GM12878 (cell line): ENCODE measurements at regions not wholly inside any gene's neighbourhood (a gene's known extent, or its start where the extent isn't known, plus 50 kb on each side); places are given as distances from the start of the nearest gene placed in this dataset.

Experiments
- ATAC-seq: fragments of 200-7000 bp; cut with Tn5 transposase; 3 replicates; pipeline ENCODE4 v1.9.1; 2020; ENCODE audit warnings: mild to moderate bottlenecking, moderate library complexity
- BruUV-seq: library from RNA; stranded (reverse); fragments of 400-500 nt; replicated peaks from 2 replicates; lab custom pipeline; 2021; lab: Mats Ljungman, UMichigan
- CTCF ChIA-PET: fragments of 300-600 bp; sonication (Branson Sonifier 250); formaldehyde crosslinking; extraction: SDS; loops from one replicate; lab custom pipeline; 2021; ENCODE audit warnings: inconsistent platforms; lab: Yijun Ruan, JAX
- POLR2A ChIA-PET: fragments of 350-600 bp; formaldehyde crosslinking; extraction: SDS; loops from one replicate; lab custom pipeline; 2021; ENCODE audit warnings: inconsistent platforms; lab: Charles Lee
- RAD21 ChIA-PET: fragments of 300-600 bp; sonication (Branson Sonifier 250); formaldehyde crosslinking; loops from one replicate; lab custom pipeline; 2023; ENCODE audit warnings: antibody characterized with exemption; ENCODE audit not compliant: unreplicated experiment; lab: Charles Lee
- SMC1A ChIA-PET: fragments of 300-600 bp; sonication (Branson Sonifier 250); formaldehyde crosslinking; loops from one replicate; lab custom pipeline; 2023; ENCODE audit not compliant: unreplicated experiment, uncharacterized antibody; lab: Charles Lee
- DNase-seq: peaks from one replicate; pipeline ENCODE4 v3.0.0-alpha.2; 2011; ENCODE audit warnings: low read depth, low spot score
- FAIRE-seq: peaks from 3 replicates; lab custom pipeline; 2011; peaks lifted over from hg19 to GRCh38; lab: Jason Lieb, UNC
- H2AFZ ChIP-seq: 2 replicates; pipeline ENCODE4 v1.6.0; 2011; ENCODE audit warnings: low read depth, low read length, control low read depth; ENCODE audit not compliant: control insufficient read depth
- H3K27ac ChIP-seq: 2 replicates; pipeline ENCODE4 v1.5.1; 2011; ENCODE audit warnings: control low read depth; ENCODE audit not compliant: control insufficient read depth, insufficient read depth
- H3K27me3 ChIP-seq, 2 experiments: replicated peaks in 1 of 2; 2 replicates each; pipeline versions ENCODE4 v1.6.0 to v1.6.1; 2011; ENCODE audit warnings: low read length in 1 of 2; ENCODE audit not compliant: control insufficient read depth in 2 of 2, insufficient read depth in 2 of 2
- H3K36me3 ChIP-seq, 2 experiments: 2 replicates each; pipeline ENCODE4 v1.5.1; 2011; ENCODE audit warnings: low read length in 1 of 2; ENCODE audit not compliant: control insufficient read depth in 2 of 2, insufficient read depth in 2 of 2
- H3K4me1 ChIP-seq: 2 replicates; pipeline ENCODE4 v1.6.1; 2011; ENCODE audit warnings: mild to moderate bottlenecking, low read length, moderate library complexity, mixed read lengths; ENCODE audit not compliant: control insufficient read depth, insufficient read depth
- H3K4me2 ChIP-seq: 2 replicates; pipeline ENCODE4 v1.6.0; 2011; ENCODE audit warnings: control low read depth; ENCODE audit not compliant: control insufficient read depth, insufficient read depth
- H3K4me3 ChIP-seq: fragments of 200-600 bp; sonication (generic); 2 replicates; pipeline ENCODE4 v1.5.1; 2016
- H3K79me2 ChIP-seq: 2 replicates; pipeline ENCODE4 v1.6.0; 2011; ENCODE audit warnings: low read length; ENCODE audit not compliant: control insufficient read depth, insufficient read depth
- H3K9ac ChIP-seq: 2 replicates; pipeline ENCODE4 v1.8.0; 2011; ENCODE audit warnings: low read length, control low read depth, mixed read lengths; ENCODE audit not compliant: control insufficient read depth, insufficient read depth
- H3K9me3 ChIP-seq: replicated peaks from 3 replicates; pipeline ENCODE4 v1.5.1; 2011; ENCODE audit warnings: mild to moderate bottlenecking, low read length; ENCODE audit not compliant: control insufficient read depth, insufficient read depth
- H4K20me1 ChIP-seq: 2 replicates; pipeline ENCODE4 v1.6.0; 2011; ENCODE audit not compliant: control insufficient read depth, insufficient read depth
- BACH1 ChIP-seq: fragments of 450-650 bp; IDR thresholded peaks from 2 replicates; pipeline ENCODE4 v1.6.1; 2017; ENCODE audit warnings: mild to moderate bottlenecking, borderline replicate concordance
- CHD2 ChIP-seq: IDR thresholded peaks from 2 replicates; pipeline ENCODE4 v1.6.1; 2011; ENCODE audit warnings: low read depth, low read length, improper control_type of control experiment, borderline replicate concordance
- E2F4 ChIP-seq: IDR thresholded peaks from 2 replicates; pipeline ENCODE4 v1.6.1; 2012; ENCODE audit warnings: low read depth, low read length, improper control_type of control experiment
- E4F1 ChIP-seq: fragments of 450-650 bp; IDR thresholded peaks from 2 replicates; pipeline ENCODE4 v1.6.1; 2018; ENCODE audit warnings: borderline replicate concordance, mild to moderate bottlenecking; ENCODE audit not compliant: partially characterized antibody
- EED ChIP-seq: sonication (generic); IDR thresholded peaks from 2 replicates; pipeline ENCODE4 v1.6.1; 2016; ENCODE audit warnings: antibody characterized with exemption, low read depth
- MEF2A ChIP-seq: IDR thresholded peaks from 2 replicates; pipeline ENCODE4 v1.6.1; 2011; ENCODE audit warnings: low read depth, mild to moderate bottlenecking, low read length, moderate library complexity; ENCODE audit not compliant: insufficient read depth
- MXI1 ChIP-seq: fragments of 150-350 bp; IDR thresholded peaks from 2 replicates; pipeline ENCODE4 v1.6.1; 2011; ENCODE audit warnings: low read depth, mild to moderate bottlenecking, inconsistent platforms, low read length, improper control_type of control experiment
- MYC ChIP-seq: IDR thresholded peaks from 2 replicates; pipeline ENCODE4 v1.6.1; 2011; ENCODE audit warnings: mild to moderate bottlenecking, low read length, moderate library complexity, inconsistent platforms; ENCODE audit not compliant: insufficient read depth, insufficient replicate concordance, insufficient read length, severe bottlenecking
- NKRF ChIP-seq: fragments of 450-650 bp; conservative IDR thresholded peaks from 2 replicates; pipeline ENCODE4 v1.6.1; 2017; ENCODE audit warnings: mild to moderate bottlenecking, moderate library complexity
- NRF1 ChIP-seq: conservative IDR thresholded peaks from 2 replicates; pipeline ENCODE4 v1.6.1; 2011; ENCODE audit warnings: mild to moderate bottlenecking, low read depth, low read length, improper control_type of control experiment
- POLR2A ChIP-seq: IDR thresholded peaks from 2 replicates; pipeline ENCODE4 v1.6.1; 2011; ENCODE audit warnings: low read depth, mild to moderate bottlenecking, low read length
- POLR2AphosphoS2 ChIP-seq: IDR thresholded peaks from 2 replicates; pipeline ENCODE4 v1.6.1; 2011; ENCODE audit warnings: low read depth, mild to moderate bottlenecking, low read length, improper control_type of control experiment, moderate library complexity
- RELA ChIP-seq: fragments of 450-650 bp; IDR thresholded peaks from 2 replicates; pipeline ENCODE4 v1.8.0; 2014; ENCODE audit warnings: borderline replicate concordance; ENCODE audit not compliant: partially characterized antibody
- STAT3 ChIP-seq: IDR thresholded peaks from 2 replicates; pipeline ENCODE4 v1.6.1; 2011; ENCODE audit warnings: low read depth, low read length, improper control_type of control experiment
- TCF12 ChIP-seq: IDR thresholded peaks from 2 replicates; pipeline ENCODE4 v1.6.1; 2011; ENCODE audit warnings: low read depth, mild to moderate bottlenecking, low read length
- TCF3 ChIP-seq: IDR thresholded peaks from 2 replicates; pipeline ENCODE4 v1.6.1; 2012; ENCODE audit warnings: low read depth, mild to moderate bottlenecking, low read length, borderline replicate concordance; ENCODE audit not compliant: insufficient read depth
- YY1 ChIP-seq: IDR thresholded peaks from 2 replicates; pipeline ENCODE4 v1.6.1; 2011; ENCODE audit warnings: low read depth, mild to moderate bottlenecking, low read length
- ZZZ3 ChIP-seq: IDR thresholded peaks from 2 replicates; pipeline ENCODE4 v1.6.1; 2011; ENCODE audit warnings: low read depth; ENCODE audit not compliant: control insufficient read depth, insufficient read length
- WGBS: methylation state at CpG from one replicate; pipeline ENCODE4 v1.1.6; 2016; ENCODE audit warnings: low lambda C conversion rate; ENCODE audit not compliant: insufficient replicate concordance, insufficient coverage; ENCODE audit errors: missing lambda C conversion rate; 5-methylcytosine and 5-hydroxymethylcytosine counted together
- in situ Hi-C: fragments of 300-500 bp; cut with MboI; formaldehyde crosslinking; loops from 9 replicates; pipeline ENCODE4 v1.14.3; 2018; ENCODE audit warnings: mixed read lengths
- intact Hi-C: fragments of 100-400 bp; cut with micrococcal nuclease; formaldehyde crosslinking; loops from one replicate; pipeline ENCODE4 v1.14.2; 2022; ENCODE audit not compliant: unreplicated experiment

GRCh38 chr11:134845474-134846327, 433.7 kb upstream of the B3GAT1 start:
- no peaks in the 10 kb centered on the region for H3K4me1 ChIP-seq
- TF ChIP-seq NKRF = no peak
- TF ChIP-seq YY1 = no peak
- TF ChIP-seq POLR2A = no peak
- no peak for TF ChIP-seq STAT3
- no peak for TF ChIP-seq POLR2AphosphoS2
- TF ChIP-seq E4F1 = no peak
- no peak for TF ChIP-seq MYC
- no peak for TF ChIP-seq CHD2
- TF ChIP-seq TCF12 = no peak
- TF ChIP-seq ZZZ3 = no peak
- no peak for TF ChIP-seq EED
- TF ChIP-seq MXI1 = no peak
- no peak for TF ChIP-seq BACH1
- TF ChIP-seq RELA = no peak
- no peak for TF ChIP-seq MEF2A
- no peak for TF ChIP-seq E2F4
- no peak for TF ChIP-seq NRF1
- no peak for TF ChIP-seq TCF3
- TF ChIP-seq, all 136 proteins: peak for 0
- Histone ChIP-seq H3K79me2 (no peaks in the 10 kb centered on the region), H3K4me2 (no peak overlapping the region), H3K27me3 (peaks cover 0 to 2% of the 10 kb centered on the region in 2 experiments; a peak in 2 of 4 replicates), H2AFZ (no peak overlapping the region), H3K9me3 (no peaks in the 10 kb centered on the region), H3K4me3 (no peak overlapping the region), H3K36me3 (no peaks in the 10 kb centered on the region), H3K27ac (no peak overlapping the region), H3K9ac (no peak overlapping the region), H4K20me1 (no peaks in the 10 kb centered on the region)
- whole genome bisulfite sequencing = 20% methylated on average over 13 of the region's 13 CpGs
- DNase-seq = no peak
- ChIA-PET CTCF (interaction anchor here (0.7 kb wide), 1 partner anchor 383 kb away, joined by 3 read pairs; no protein-coding TSS in a partner anchor), SMC1A (no interaction called here), RAD21 (no interaction called here), POLR2A (no interaction called here)
- no peak for ATAC-seq
- in situ Hi-C loops = no loop called here
- intact Hi-C loops = no loop called here
- BruUV-seq = no TSS peak
- no peak for FAIRE-seq
